NT2/D1 (cell line): ENCODE measurements at regions not wholly inside any gene's neighbourhood (a gene's known extent, or its start where the extent isn't known, plus 50 kb on each side); places are given as distances from the start of the nearest gene placed in this dataset.

Experiments
- SUZ12 ChIP-seq: IDR thresholded peaks from 2 replicates; pipeline ENCODE4 v1.6.1; 2011; ENCODE audit not compliant: insufficient read length, insufficient read depth; ENCODE audit errors: extremely low read depth
- YY1 ChIP-seq: IDR thresholded peaks from 2 replicates; pipeline ENCODE4 v1.6.1; 2011; ENCODE audit not compliant: insufficient read length, insufficient read depth

- TF ChIP-seq SUZ12: no peak
- TF ChIP-seq YY1: no peak
These were observed 1264.0 kb upstream of the CNTN5 start for GRCh38 chr11:97756571-97757335.
